Tibial nerve (tissue), 4 donors: ENCODE measurements at regions not wholly inside any gene's neighbourhood (a gene's known extent, or its start where the extent isn't known, plus 50 kb on each side); places are given as distances from the start of the nearest gene placed in this dataset.

ENCODE experiments used
- EP300 ChIP-seq, 2 donors: sonication (generic); formaldehyde crosslinking; IDR thresholded peaks; one replicate each; pipeline ENCODE4 v1.6.1; 2017; ENCODE audit warnings: antibody characterized with exemption in 2 of 2, mild to moderate bottlenecking in 1 of 2
- TF ChIP-seq, protein P1 (sequence below), 5 experiments: fragments of 200-600 bp in 3 of 5; fragments of 450-650 bp in 2 of 5; sonication (generic) in 3 of 5; IDR thresholded peaks; one replicate each; pipeline ENCODE4 v1.5.1; 2016 to 2019; ENCODE audit warnings: antibody characterized with exemption in 5 of 5, mild to moderate bottlenecking in 3 of 5, moderate library complexity in 2 of 5

DNA sequence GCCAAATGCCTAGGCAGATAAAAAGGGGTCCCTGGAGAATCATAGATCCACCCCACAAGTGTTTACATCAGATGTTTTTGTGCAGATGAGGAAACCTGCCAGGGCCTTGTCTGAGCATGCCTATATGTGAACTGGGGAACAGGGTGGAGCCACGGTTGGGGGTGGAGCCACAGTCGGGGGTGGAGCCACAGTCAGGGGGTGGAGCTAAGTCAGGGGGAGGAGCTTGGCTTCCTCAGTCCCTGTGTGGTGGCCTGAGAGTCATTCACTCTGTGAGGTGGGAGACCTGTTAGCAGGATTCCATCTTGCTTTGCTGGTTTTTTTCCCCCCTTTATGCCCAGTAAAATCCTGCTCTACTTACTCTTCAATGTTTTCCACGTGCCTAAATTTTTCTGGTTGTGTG lies 57.8 kb upstream of the TGFBR2 start:
- TF ChIP-seq, protein P1, sequence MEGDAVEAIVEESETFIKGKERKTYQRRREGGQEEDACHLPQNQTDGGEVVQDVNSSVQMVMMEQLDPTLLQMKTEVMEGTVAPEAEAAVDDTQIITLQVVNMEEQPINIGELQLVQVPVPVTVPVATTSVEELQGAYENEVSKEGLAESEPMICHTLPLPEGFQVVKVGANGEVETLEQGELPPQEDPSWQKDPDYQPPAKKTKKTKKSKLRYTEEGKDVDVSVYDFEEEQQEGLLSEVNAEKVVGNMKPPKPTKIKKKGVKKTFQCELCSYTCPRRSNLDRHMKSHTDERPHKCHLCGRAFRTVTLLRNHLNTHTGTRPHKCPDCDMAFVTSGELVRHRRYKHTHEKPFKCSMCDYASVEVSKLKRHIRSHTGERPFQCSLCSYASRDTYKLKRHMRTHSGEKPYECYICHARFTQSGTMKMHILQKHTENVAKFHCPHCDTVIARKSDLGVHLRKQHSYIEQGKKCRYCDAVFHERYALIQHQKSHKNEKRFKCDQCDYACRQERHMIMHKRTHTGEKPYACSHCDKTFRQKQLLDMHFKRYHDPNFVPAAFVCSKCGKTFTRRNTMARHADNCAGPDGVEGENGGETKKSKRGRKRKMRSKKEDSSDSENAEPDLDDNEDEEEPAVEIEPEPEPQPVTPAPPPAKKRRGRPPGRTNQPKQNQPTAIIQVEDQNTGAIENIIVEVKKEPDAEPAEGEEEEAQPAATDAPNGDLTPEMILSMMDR (IDR thresholded peaks at IDR 0.05) = no peak
- TF ChIP-seq EP300 (IDR thresholded peaks at IDR 0.05) = no peak
